Choroid plexus epithelial cell (primary cell): ENCODE measurements at regions not wholly inside any gene's neighbourhood (a gene's known extent, or its start where the extent isn't known, plus 50 kb on each side); places are given as distances from the start of the nearest gene placed in this dataset.
A peak's percentile ranks its signal among the peaks of the same experiment; 100 is the strongest.

Experiments used
- DNase-seq: peaks from one replicate; pipeline ENCODE4 v3.0.0-alpha.2; 2010; ENCODE audit warnings: low read depth
- H3K4me3 ChIP-seq: 2 replicates; pipeline ENCODE4 v1.5.1; 2011; ENCODE audit warnings: low read depth, mild to moderate bottlenecking, control low read depth, low read length, moderate library complexity
- CTCF ChIP-seq: conservative IDR thresholded peaks from 2 replicates; pipeline ENCODE4 v1.5.1; 2011; ENCODE audit warnings: low read depth, mild to moderate bottlenecking, control low read depth, inconsistent platforms, low read length, moderate library complexity

- H3K4me3 ChIP-seq = no peak overlapping the region
- no peak for DNase-seq
- no peak for TF ChIP-seq CTCF
Observed at GRCh38 chr18:27749194-27749593, 427.7 kb downstream of the CDH2 start.

DNA sequence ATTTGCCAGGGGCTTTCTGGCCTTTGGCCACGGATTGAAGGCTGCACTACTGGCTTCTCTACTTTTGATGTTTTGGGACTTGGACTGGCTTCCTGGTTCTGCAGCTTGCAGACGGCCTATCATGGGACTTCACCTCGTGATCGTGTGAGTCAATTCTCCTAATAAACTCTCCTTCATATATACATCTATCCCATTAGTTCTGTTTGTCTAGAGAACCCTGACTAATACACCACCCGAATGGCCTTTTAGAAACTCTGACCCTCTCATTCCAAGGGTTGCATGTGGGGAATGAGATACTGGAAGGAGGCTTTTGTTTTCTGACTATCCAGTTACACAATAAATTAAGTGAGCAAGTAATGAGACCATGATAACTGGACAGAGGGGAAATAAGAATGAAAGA lies 430.7 kb downstream of the CDH2 start:
- no peak overlapping the region for H3K4me3 ChIP-seq
- no peak for DNase-seq
- no peak for TF ChIP-seq CTCF

DNA sequence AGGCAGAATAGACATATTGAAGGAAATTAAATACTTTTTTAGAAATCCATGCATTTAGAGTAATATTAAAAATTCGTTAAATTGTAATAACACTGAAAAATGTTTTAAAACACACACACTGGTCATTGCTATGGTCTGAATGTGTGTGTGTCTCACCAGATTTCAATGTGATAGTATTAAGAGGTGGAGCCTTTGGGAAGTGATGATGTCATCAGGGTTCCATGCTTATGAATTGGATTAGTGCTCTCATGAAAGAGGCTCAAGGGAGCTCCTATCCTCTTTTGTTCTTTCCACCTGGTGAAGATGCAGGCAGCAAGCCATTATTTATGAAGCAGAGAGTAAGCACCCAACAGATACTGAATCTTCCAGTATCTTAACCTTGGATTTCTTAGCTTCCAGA lies 441.8 kb downstream of the CDH2 start:
- TF ChIP-seq CTCF = no peak
- no peak for DNase-seq
- H3K4me3 ChIP-seq = no peak overlapping the region

DNA sequence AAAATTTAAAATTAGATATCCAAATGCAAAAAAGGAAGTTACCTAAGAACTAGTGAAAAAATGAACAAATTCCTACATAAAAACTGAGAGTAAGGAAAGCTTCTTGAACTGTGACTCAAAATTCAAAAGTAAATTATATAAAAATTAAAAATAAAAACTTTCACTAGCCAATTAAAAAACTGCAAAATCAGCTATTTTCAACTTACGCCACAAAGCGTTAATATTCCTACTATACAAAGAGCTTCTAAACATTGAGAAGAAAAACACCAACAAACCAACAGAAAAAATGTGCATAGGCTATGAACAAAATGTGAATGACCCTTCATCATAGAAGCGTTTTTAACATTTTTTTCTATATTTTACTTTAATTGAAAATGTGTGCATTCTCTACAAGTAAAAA lies 445.7 kb downstream of the CDH2 start:
- H3K4me3 ChIP-seq = no peak overlapping the region
- DNase-seq = no peak
- no peak for TF ChIP-seq CTCF

- DNase-seq = no peak
- TF ChIP-seq CTCF = no peak
- no peak overlapping the region for H3K4me3 ChIP-seq
Observed at GRCh38 chr18:27728659-27729058, 448.3 kb downstream of the CDH2 start.

DNA sequence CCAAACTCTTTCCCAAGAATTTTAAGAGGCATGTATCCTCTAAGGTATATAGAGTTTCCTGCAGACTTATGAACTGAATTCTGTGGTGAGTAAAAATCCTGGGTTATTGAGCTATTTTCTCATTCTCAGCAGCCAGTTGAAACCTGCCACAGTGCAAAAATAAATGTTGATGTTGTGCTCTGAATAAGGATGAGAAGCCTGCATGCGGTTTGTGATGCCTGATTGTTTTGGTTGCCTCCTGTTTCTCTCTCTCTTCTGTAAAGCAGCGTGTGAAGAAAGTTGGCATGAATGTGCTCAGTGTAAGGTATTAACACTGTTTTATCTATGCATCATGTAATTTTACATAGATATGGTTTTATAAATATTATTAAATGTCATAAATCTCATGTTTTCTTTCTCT lies 452.6 kb downstream of the CDH2 start:
- TF ChIP-seq CTCF = no peak
- no peak overlapping the region for H3K4me3 ChIP-seq

GRCh38 chr18:27723168-27723567 lies 453.8 kb downstream of the CDH2 start:
- peak; percentile 47 for DNase-seq
- H3K4me3 ChIP-seq = no peak overlapping the region
- no peak for TF ChIP-seq CTCF

More for the DNA sequence above, 452.6 kb downstream of the CDH2 start:
- DNase-seq = no peak
